A549 (cell line): ENCODE measurements at regions not wholly inside any gene's neighbourhood (a gene's known extent, or its start where the extent isn't known, plus 50 kb on each side); places are given as distances from the start of the nearest gene placed in this dataset.

Experiments used
- ATAC-seq, 2 experiments: fragments of 200-7000 bp in 1 of 2; fragments of >200 bp in 1 of 2; cut with Nextera tagmentation in 1 of 2; cut with Tn5 transposase in 1 of 2; 3 replicates each; pipeline versions ENCODE4 v1.8.0 to v1.9.1; 2018 to 2020; ENCODE audit warnings: mild to moderate bottlenecking in 1 of 2, moderate library complexity in 1 of 2
- CTCF ChIA-PET: fragments of 300-600 bp; sonication (Branson Sonifier 250); formaldehyde crosslinking; extraction: SDS; loops from one replicate; lab custom pipeline; 2021; ENCODE audit warnings: antibody characterized with exemption, inconsistent platforms; lab: Yijun Ruan, JAX
- POLR2A ChIA-PET: fragments of 350-600 bp; formaldehyde crosslinking; extraction: SDS; loops from one replicate; lab custom pipeline; 2021; ENCODE audit warnings: antibody characterized with exemption, inconsistent platforms; lab: Yijun Ruan, JAX
- DNase-seq, 2 experiments: peaks; one replicate each; pipeline versions ENCODE4 v3.0.0 to v3.0.0-alpha.2; 2011 to 2016; ENCODE audit warnings: low read depth in 1 of 2, low spot score in 1 of 2
- FAIRE-seq: peaks from 2 replicates; lab custom pipeline; 2011; peaks lifted over from hg19 to GRCh38; lab: Jason Lieb, UNC
- H3K27ac ChIP-seq, 2 experiments: fragments of >200 bp; sonication (Bioruptor Twin); formaldehyde crosslinking; 3 replicates each; pipeline ENCODE4 v1.5.1; 2016 to 2017
- H3K4me1 ChIP-seq: fragments of >200 bp; sonication (Bioruptor Twin); formaldehyde crosslinking; 3 replicates; pipeline ENCODE4 v1.6.1; 2016
- H3K4me2 ChIP-seq: fragments of >200 bp; sonication (Bioruptor Twin); formaldehyde crosslinking; 3 replicates; pipeline ENCODE4 v1.6.1; 2016
- H3K4me3 ChIP-seq: fragments of >200 bp; sonication (Bioruptor Twin); formaldehyde crosslinking; 3 replicates; pipeline ENCODE4 v1.5.1; 2016
- H3K9me3 ChIP-seq: fragments of >200 bp; sonication (Bioruptor Twin); formaldehyde crosslinking; 3 replicates; pipeline ENCODE4 v1.6.1; 2016
- BCL3 ChIP-seq: fragments of >200 bp; sonication (Bioruptor Twin); formaldehyde crosslinking; IDR thresholded peaks from 3 replicates; pipeline ENCODE4 v1.6.1; 2016
- BHLHE40 ChIP-seq: IDR thresholded peaks from 2 replicates; pipeline ENCODE4 v1.6.1; 2012; ENCODE audit warnings: low read depth, low read length, inconsistent platforms
- CBX2 ChIP-seq: fragments of 200-600 bp; sonication (generic); IDR thresholded peaks from 2 replicates; pipeline ENCODE4 v1.6.1; 2016; ENCODE audit warnings: low read depth, mild to moderate bottlenecking, borderline replicate concordance
- CBX8 ChIP-seq: fragments of 200-600 bp; sonication (generic); IDR thresholded peaks from 2 replicates; pipeline ENCODE4 v1.6.1; 2016
- CHD4 ChIP-seq: fragments of 200-600 bp; sonication (generic); IDR thresholded peaks from 2 replicates; pipeline ENCODE4 v1.6.1; 2016; ENCODE audit warnings: antibody characterized with exemption, mild to moderate bottlenecking, borderline replicate concordance
- EHF ChIP-seq: fragments of 250-450 bp; sonication (Bioruptor Pico); IDR thresholded peaks from 2 replicates; pipeline ENCODE4 v1.5.0; 2020; ENCODE audit warnings: mild to moderate bottlenecking
- EHMT2 ChIP-seq: fragments of 200-600 bp; sonication (generic); IDR thresholded peaks from 2 replicates; pipeline ENCODE4 v1.6.1; 2016; ENCODE audit warnings: antibody characterized with exemption, low read depth, mild to moderate bottlenecking, moderate library complexity
- ESRRA ChIP-seq: fragments of 150-350 bp; IDR thresholded peaks from 2 replicates; pipeline ENCODE4 v1.6.1; 2014; ENCODE audit warnings: mild to moderate bottlenecking, low read length, borderline replicate concordance
- MAFK ChIP-seq: fragments of 450-650 bp; IDR thresholded peaks from 2 replicates; pipeline ENCODE4 v1.6.1; 2014; ENCODE audit not compliant: partially characterized antibody
- NPAS2 ChIP-seq: fragments of 250-450 bp; sonication (Bioruptor Pico); IDR thresholded peaks from 2 replicates; pipeline ENCODE4 v1.8.0; 2022; ENCODE audit warnings: mild to moderate bottlenecking, moderate library complexity, borderline replicate concordance
- PHF8 ChIP-seq: fragments of 200-600 bp; sonication (generic); IDR thresholded peaks from 2 replicates; pipeline ENCODE4 v1.6.1; 2016; ENCODE audit warnings: low read depth, mild to moderate bottlenecking, antibody characterized with exemption, moderate library complexity, borderline replicate concordance
- POLR2A ChIP-seq: IDR thresholded peaks from 2 replicates; pipeline ENCODE4 v1.6.1; 2012; ENCODE audit warnings: mild to moderate bottlenecking, low read length
- POLR2AphosphoS2 ChIP-seq: conservative IDR thresholded peaks from 2 replicates; pipeline ENCODE4 v1.6.1; 2012; ENCODE audit warnings: low read length, improper control_type of control experiment, inconsistent platforms
- REST ChIP-seq: fragments of 200-600 bp; sonication (generic); IDR thresholded peaks from 2 replicates; pipeline ENCODE4 v1.6.1; 2016; ENCODE audit warnings: antibody characterized with exemption, mild to moderate bottlenecking, moderate library complexity
- RFX5 ChIP-seq: fragments of 450-650 bp; IDR thresholded peaks from 2 replicates; pipeline ENCODE4 v1.7.1; 2014; ENCODE audit warnings: antibody characterized with exemption, mild to moderate bottlenecking, moderate library complexity
- RNF2 ChIP-seq: fragments of 200-600 bp; sonication (generic); IDR thresholded peaks from 2 replicates; pipeline ENCODE4 v1.6.1; 2016; ENCODE audit warnings: low read depth, mild to moderate bottlenecking, antibody characterized with exemption, moderate library complexity, borderline replicate concordance
- SMC3 ChIP-seq: fragments of >200 bp; sonication (Bioruptor Twin); formaldehyde crosslinking; IDR thresholded peaks from 3 replicates; pipeline ENCODE4 v1.6.1; 2018; ENCODE audit warnings: inconsistent platforms
- ZNF302 ChIP-seq: fragments of 250-450 bp; sonication (Bioruptor Pico); IDR thresholded peaks from 2 replicates; pipeline ENCODE4 v1.9.0; 2021; ENCODE audit warnings: inconsistent platforms, mild to moderate bottlenecking, moderate library complexity
- ZSCAN20 ChIP-seq: fragments of 250-450 bp; sonication (Bioruptor Pico); IDR thresholded peaks from 2 replicates; pipeline ENCODE4 v1.8.0; 2022; ENCODE audit warnings: mild to moderate bottlenecking, moderate library complexity
- WGBS: methylation state at CpG from one replicate; pipeline ENCODE4 v1.1.6; 2017; ENCODE audit errors: missing lambda C conversion rate; 5-methylcytosine and 5-hydroxymethylcytosine counted together
- TF ChIP-seq, protein P1 (sequence below): IDR thresholded peaks from 2 replicates; pipeline ENCODE4 v1.6.1; 2012; ENCODE audit warnings: low read depth, borderline replicate concordance
- TF ChIP-seq, protein P2 (sequence below): IDR thresholded peaks from 2 replicates; pipeline ENCODE4 v1.6.1; 2012
- TF ChIP-seq, protein P3 (sequence below): fragments of >200 bp; sonication (Bioruptor Twin); formaldehyde crosslinking; IDR thresholded peaks from 2 replicates; pipeline ENCODE4 v1.6.1; 2016

DNA sequence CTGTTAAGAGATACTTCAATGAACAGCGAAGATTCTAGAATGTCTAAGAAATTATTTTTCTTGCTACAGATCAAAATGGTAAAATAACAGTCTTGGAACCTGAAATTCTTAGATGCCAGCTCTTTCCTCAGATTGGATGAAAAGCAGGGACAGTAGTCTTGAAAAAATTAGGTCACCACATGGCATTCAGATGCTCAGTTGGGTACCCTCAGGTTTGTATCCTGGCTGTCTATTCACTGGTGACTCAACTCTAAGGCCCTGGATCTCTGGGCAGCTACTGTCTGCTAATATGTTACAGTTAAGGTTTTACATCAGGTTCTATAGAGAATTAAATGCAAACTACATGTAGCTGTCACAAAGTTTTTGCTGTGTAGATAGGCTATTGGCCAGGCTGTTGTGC lies 528.9 kb upstream of the ADAMTS5 start:
- TF ChIP-seq CBX8 (no peak), EHMT2 (no peak), POLR2A (no peak), REST (no peak), BHLHE40 (no peak), ESRRA (no peak), EHF (no peak), NPAS2 (CRISPR knock-in tag) (no peak), BCL3 (no peak), CBX2 (no peak), RFX5 (no peak), ZSCAN20 (CRISPR knock-in tag) (no peak), CHD4 (no peak)
- Histone ChIP-seq H3K9me3 (no peaks in the 10 kb centered on the region), H3K4me1 (no peaks in the 10 kb centered on the region), H3K4me2 (no peak overlapping the region), H3K27ac (no peak overlapping the region), H3K4me3 (no peak overlapping the region)
- ChIA-PET CTCF (interaction anchor here (0.7 kb wide), 1 partner anchor 548 kb away, joined by 3 read pairs; no protein-coding TSS in a partner anchor), POLR2A (no interaction called here)
- DNase-seq (no peak), ATAC-seq (no peak), FAIRE-seq (no peak)
- WGBS: 0% methylated on average over 1 of the region's 1 CpG

DNA sequence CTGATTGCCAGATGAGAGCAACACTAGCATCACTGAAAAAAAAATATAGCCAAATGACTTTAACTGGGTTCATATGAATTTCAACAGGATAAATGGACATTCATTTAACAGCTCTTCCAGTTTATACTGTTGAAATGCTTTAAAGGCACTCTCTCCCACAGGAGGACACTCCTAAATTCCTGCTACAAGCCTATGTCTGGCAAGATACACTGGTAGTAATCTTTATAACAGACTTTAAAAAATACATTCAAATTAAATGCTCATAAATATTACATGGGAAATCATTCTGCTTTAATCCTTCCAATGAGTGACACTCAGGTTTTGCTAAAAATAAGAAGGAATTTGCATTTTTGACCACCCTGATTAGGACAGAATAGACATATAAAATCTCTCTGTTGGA lies 526.7 kb upstream of the ADAMTS5 start:
- Histone ChIP-seq H3K27ac (no peak overlapping the region), H3K4me2 (no peak overlapping the region), H3K4me1 (no peaks in the 10 kb centered on the region), H3K9me3 (no peaks in the 10 kb centered on the region), H3K4me3 (no peak overlapping the region)
- DNase-seq (no peak), ATAC-seq (no peak), FAIRE-seq (no peak)
- CTCF ChIA-PET: no interaction called here
- POLR2A ChIA-PET: no interaction called here
- no peak for TF ChIP-seq POLR2AphosphoS2
- TF ChIP-seq PHF8: no peak
- TF ChIP-seq, protein P1, sequence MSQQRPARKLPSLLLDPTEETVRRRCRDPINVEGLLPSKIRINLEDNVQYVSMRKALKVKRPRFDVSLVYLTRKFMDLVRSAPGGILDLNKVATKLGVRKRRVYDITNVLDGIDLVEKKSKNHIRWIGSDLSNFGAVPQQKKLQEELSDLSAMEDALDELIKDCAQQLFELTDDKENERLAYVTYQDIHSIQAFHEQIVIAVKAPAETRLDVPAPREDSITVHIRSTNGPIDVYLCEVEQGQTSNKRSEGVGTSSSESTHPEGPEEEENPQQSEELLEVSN: no peak
- TF ChIP-seq, protein P2, sequence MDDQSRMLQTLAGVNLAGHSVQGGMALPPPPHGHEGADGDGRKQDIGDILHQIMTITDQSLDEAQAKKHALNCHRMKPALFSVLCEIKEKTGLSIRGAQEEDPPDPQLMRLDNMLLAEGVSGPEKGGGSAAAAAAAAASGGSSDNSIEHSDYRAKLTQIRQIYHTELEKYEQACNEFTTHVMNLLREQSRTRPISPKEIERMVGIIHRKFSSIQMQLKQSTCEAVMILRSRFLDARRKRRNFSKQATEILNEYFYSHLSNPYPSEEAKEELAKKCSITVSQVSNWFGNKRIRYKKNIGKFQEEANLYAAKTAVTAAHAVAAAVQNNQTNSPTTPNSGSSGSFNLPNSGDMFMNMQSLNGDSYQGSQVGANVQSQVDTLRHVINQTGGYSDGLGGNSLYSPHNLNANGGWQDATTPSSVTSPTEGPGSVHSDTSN: no peak
- TF ChIP-seq SMC3: no peak
- TF ChIP-seq, protein P3, sequence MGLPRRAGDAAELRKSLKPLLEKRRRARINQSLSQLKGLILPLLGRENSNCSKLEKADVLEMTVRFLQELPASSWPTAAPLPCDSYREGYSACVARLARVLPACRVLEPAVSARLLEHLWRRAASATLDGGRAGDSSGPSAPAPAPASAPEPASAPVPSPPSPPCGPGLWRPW: no peak
- TF ChIP-seq ZNF302: no peak
- TF ChIP-seq RNF2: no peak
- no peak for TF ChIP-seq MAFK
